KMS-11 (cell line): ENCODE measurements at regions not wholly inside any gene's neighbourhood (a gene's known extent, or its start where the extent isn't known, plus 50 kb on each side); places are given as distances from the start of the nearest gene placed in this dataset.

Experiments used
- H2AFZ ChIP-seq: fragments of 200-600 bp; sonication (generic); 2 replicates; pipeline ENCODE4 v1.6.1; 2016; ENCODE audit warnings: antibody characterized with exemption, mixed run types, low read depth
- H3K27ac ChIP-seq: fragments of 200-600 bp; sonication (generic); 2 replicates; pipeline ENCODE4 v1.6.1; 2016; ENCODE audit warnings: mild to moderate bottlenecking, mixed run types
- H3K27me3 ChIP-seq: fragments of 200-600 bp; sonication (generic); 2 replicates; pipeline ENCODE4 v1.6.1; 2017; ENCODE audit warnings: mild to moderate bottlenecking, low read depth, mixed run types, moderate library complexity; ENCODE audit not compliant: insufficient read depth
- H3K36me3 ChIP-seq: fragments of 200-600 bp; sonication (generic); 2 replicates; pipeline ENCODE4 v1.6.1; 2017; ENCODE audit warnings: mild to moderate bottlenecking, mixed run types; ENCODE audit not compliant: insufficient read depth
- H3K4me1 ChIP-seq: fragments of 200-600 bp; sonication (generic); 2 replicates; pipeline ENCODE4 v1.6.1; 2016; ENCODE audit warnings: mild to moderate bottlenecking, low read depth, mixed run types; ENCODE audit not compliant: poor library complexity, severe bottlenecking
- H3K4me2 ChIP-seq: fragments of 200-600 bp; sonication (generic); 2 replicates; pipeline ENCODE4 v1.7.0; 2016; ENCODE audit warnings: mild to moderate bottlenecking, mixed run types
- H3K4me3 ChIP-seq: fragments of 200-600 bp; sonication (generic); IDR thresholded peaks from 2 replicates; pipeline ENCODE4 v1.6.1; 2017; ENCODE audit warnings: low read depth, low read length, mixed read lengths; ENCODE audit not compliant: insufficient read depth
- H3K79me2 ChIP-seq: fragments of 200-600 bp; sonication (generic); 2 replicates; pipeline ENCODE4 v1.6.1; 2016; ENCODE audit warnings: low read depth, mixed run types; ENCODE audit not compliant: insufficient read depth
- H3K9ac ChIP-seq: fragments of 200-600 bp; sonication (generic); 2 replicates; pipeline ENCODE4 v1.6.1; 2016; ENCODE audit warnings: mild to moderate bottlenecking, mixed run types
- H4K20me1 ChIP-seq: fragments of 200-600 bp; sonication (generic); 2 replicates; pipeline ENCODE4 v1.6.1; 2016; ENCODE audit warnings: mild to moderate bottlenecking, mixed run types; ENCODE audit not compliant: insufficient read depth
- CTCF ChIP-seq: fragments of 200-600 bp; sonication (generic); conservative IDR thresholded peaks from 2 replicates; pipeline ENCODE4 v1.6.1; 2017; ENCODE audit warnings: low read depth, mild to moderate bottlenecking, antibody characterized with exemption, low read length, moderate library complexity, mixed read lengths

GRCh38 chr5:23014266-23014665 is 161.1 kb upstream of the CDH12 start:
- no peak overlapping the region for H3K4me3 ChIP-seq
- no peak overlapping the region for H2AFZ ChIP-seq
- H4K20me1 ChIP-seq, result no peaks in the 10 kb centered on the region
- H3K27ac ChIP-seq, result no peak overlapping the region
- no peaks in the 10 kb centered on the region for H3K27me3 ChIP-seq
- H3K9ac ChIP-seq, result no peak overlapping the region
- no peak for TF ChIP-seq CTCF
- no peaks in the 10 kb centered on the region for H3K79me2 ChIP-seq
- no peaks in the 10 kb centered on the region for H3K36me3 ChIP-seq
- H3K4me1 ChIP-seq, result no peaks in the 10 kb centered on the region
- no peak overlapping the region for H3K4me2 ChIP-seq

DNA sequence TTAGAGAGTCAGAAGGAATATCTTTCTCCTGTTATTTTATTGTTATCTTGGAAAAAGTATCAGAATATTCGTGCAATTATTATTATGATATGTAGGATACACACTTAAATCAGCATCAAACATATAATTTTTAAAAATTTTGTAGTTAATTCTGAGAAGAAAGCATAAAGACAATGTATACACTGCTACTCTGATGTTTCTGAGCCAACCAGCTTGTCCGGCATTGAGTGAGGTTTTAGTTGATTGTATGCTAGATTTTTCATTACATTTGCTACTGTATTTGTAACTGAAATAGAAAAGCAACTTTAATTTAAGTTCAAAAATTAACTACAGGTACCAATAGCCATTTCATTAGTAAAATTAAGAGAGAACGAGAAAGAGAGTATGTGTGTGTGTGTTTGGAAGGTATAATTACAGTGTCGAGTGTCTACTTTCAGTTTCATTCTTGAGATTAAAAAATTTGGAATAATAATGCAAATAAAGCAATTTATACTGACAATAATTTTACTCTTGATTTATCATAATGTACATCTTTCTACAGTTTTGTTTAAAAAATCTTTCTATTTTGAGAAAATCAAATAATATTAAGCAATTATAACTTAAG is 160.4 kb upstream of the CDH12 start:
- no peak for TF ChIP-seq CTCF
- H4K20me1 ChIP-seq, result no peaks in the 10 kb centered on the region
- no peak overlapping the region for H3K4me3 ChIP-seq
- no peaks in the 10 kb centered on the region for H3K4me1 ChIP-seq
- no peaks in the 10 kb centered on the region for H3K79me2 ChIP-seq
- H3K27ac ChIP-seq, result no peak overlapping the region
- H3K36me3 ChIP-seq, result no peaks in the 10 kb centered on the region
- no peak overlapping the region for H3K4me2 ChIP-seq
- no peaks in the 10 kb centered on the region for H3K27me3 ChIP-seq
- no peak overlapping the region for H3K9ac ChIP-seq
- no peak overlapping the region for H2AFZ ChIP-seq

GRCh38 chr5:23012842-23013241 is 159.7 kb upstream of the CDH12 start:
- Histone ChIP-seq H3K79me2 (no peaks in the 10 kb centered on the region), H3K27me3 (no peaks in the 10 kb centered on the region), H4K20me1 (no peaks in the 10 kb centered on the region), H3K4me1 (no peaks in the 10 kb centered on the region), H2AFZ (no peak overlapping the region), H3K4me3 (no peak overlapping the region), H3K4me2 (no peak overlapping the region), H3K27ac (no peak overlapping the region), H3K36me3 (no peaks in the 10 kb centered on the region), H3K9ac (no peak overlapping the region)
- no peak for TF ChIP-seq CTCF

GRCh38 chr5:23007762-23008161 is 154.6 kb upstream of the CDH12 start:
- Histone ChIP-seq H3K36me3 (no peaks in the 10 kb centered on the region), H3K9ac (no peak overlapping the region), H3K27ac (no peak overlapping the region), H3K27me3 (no peaks in the 10 kb centered on the region), H2AFZ (no peak overlapping the region), H4K20me1 (no peaks in the 10 kb centered on the region), H3K4me2 (no peak overlapping the region), H3K79me2 (no peaks in the 10 kb centered on the region), H3K4me1 (no peaks in the 10 kb centered on the region), H3K4me3 (no peak overlapping the region)
- no peak for TF ChIP-seq CTCF
